BLaER1 (cell line): ENCODE measurements at regions not wholly inside any gene's neighbourhood (a gene's known extent, or its start where the extent isn't known, plus 50 kb on each side); places are given as distances from the start of the nearest gene placed in this dataset.
"Not testable (repeated sequence)": the region's sequence is repeated elsewhere in the genome, so short reads cannot be mapped to it uniquely, and the experiment has no call there.

Experiments used
- H3K27ac ChIP-seq: shearing (Covaris generic); formaldehyde crosslinking; 2 replicates; pipeline ENCODE4 v1.8.1; 2022
- H3K27me3 ChIP-seq: shearing (Covaris generic); formaldehyde crosslinking; 2 replicates; pipeline ENCODE4 v1.8.1; 2022
- H3K36me3 ChIP-seq: shearing (Covaris generic); formaldehyde crosslinking; 2 replicates; pipeline ENCODE4 v1.8.1; 2022
- H3K4me1 ChIP-seq: shearing (Covaris generic); formaldehyde crosslinking; 2 replicates; pipeline ENCODE4 v1.8.1; 2022
- H3K4me2 ChIP-seq: shearing (Covaris generic); formaldehyde crosslinking; 2 replicates; pipeline ENCODE4 v1.8.1; 2022
- H3K4me3 ChIP-seq: shearing (Covaris generic); formaldehyde crosslinking; 2 replicates; pipeline ENCODE4 v1.8.1; 2022
- H3K9ac ChIP-seq: shearing (Covaris generic); formaldehyde crosslinking; 2 replicates; pipeline ENCODE4 v1.8.1; 2022
- H3K9me3 ChIP-seq: shearing (Covaris generic); formaldehyde crosslinking; 2 replicates; pipeline ENCODE4 v1.8.1; 2022
- H4K20me1 ChIP-seq: shearing (Covaris generic); formaldehyde crosslinking; 2 replicates; pipeline ENCODE4 v1.8.1; 2022
- Cebpa-rat ChIP-seq: shearing (Covaris generic); IDR thresholded peaks from 2 replicates; pipeline ENCODE4 v1.8.1; 2022

DNA sequence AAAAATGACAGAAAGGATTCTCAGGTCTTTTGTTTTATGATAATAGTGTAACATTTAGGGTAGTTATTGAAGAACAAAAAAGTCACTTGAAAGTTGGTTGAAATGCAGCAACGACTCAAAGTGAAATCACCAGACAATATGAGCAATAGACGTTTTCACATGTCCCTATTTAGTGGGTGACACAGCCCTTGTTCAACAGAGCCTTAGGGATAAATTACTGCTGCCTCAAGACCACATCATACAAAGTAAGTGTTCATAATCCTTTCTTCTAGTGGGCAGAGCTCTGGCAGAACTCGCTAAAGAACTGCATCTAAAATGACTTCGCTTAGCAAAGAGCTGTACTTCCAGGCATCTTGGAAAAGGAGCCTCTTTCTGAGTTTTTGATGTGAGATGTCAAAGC is 128.5 kb upstream of the LMNTD1 start:
- Histone ChIP-seq H3K9me3 (peaks cover 6% of the 10 kb centered on the region), H3K9ac (no peak overlapping the region), H3K27ac (no peak overlapping the region), H3K36me3 (no peaks in the 10 kb centered on the region), H3K27me3 (no peaks in the 10 kb centered on the region), H3K4me3 (no peak overlapping the region), H3K4me2 (no peak overlapping the region), H3K4me1 (no peaks in the 10 kb centered on the region), H4K20me1 (no peaks in the 10 kb centered on the region)
- no peak for TF ChIP-seq Cebpa-rat

DNA sequence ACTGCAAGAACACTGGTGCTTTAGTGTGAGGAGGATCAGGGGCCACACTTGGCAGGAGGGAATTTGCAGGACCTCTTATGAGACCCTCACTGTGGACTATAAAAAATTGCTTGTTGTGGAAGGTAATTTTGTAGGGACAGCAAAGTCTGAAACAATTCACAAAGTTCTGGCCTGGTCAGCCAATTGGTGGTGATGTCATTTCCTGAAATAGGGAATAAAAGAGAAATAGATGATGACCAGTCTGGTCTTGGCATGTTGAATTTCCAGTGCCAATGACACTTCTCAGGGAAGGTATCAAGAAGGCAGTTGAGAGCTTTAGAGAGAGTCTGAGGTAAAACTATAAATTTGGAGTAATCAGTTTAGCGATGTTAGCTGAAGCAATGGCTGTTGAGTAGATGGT is 129.3 kb upstream of the LMNTD1 start:
- no peaks in the 10 kb centered on the region for H4K20me1 ChIP-seq
- H3K27me3 ChIP-seq: no peaks in the 10 kb centered on the region
- peaks cover 12% of the 10 kb centered on the region for H3K9me3 ChIP-seq
- TF ChIP-seq Cebpa-rat: no peak
- H3K27ac ChIP-seq: no peak overlapping the region
- H3K4me3 ChIP-seq: no peak overlapping the region
- H3K4me2 ChIP-seq: no peak overlapping the region
- no peaks in the 10 kb centered on the region for H3K4me1 ChIP-seq
- H3K9ac ChIP-seq: no peak overlapping the region
- no peaks in the 10 kb centered on the region for H3K36me3 ChIP-seq

- Histone ChIP-seq H3K4me3 (no peak overlapping the region), H3K4me2 (no peak overlapping the region), H3K9ac (no peak overlapping the region), H3K27ac (no peak overlapping the region), H4K20me1 (no peaks in the 10 kb centered on the region), H3K4me1 (no peaks in the 10 kb centered on the region), H3K27me3 (no peaks in the 10 kb centered on the region), H3K9me3 (peaks cover 17% of the 10 kb centered on the region), H3K36me3 (no peaks in the 10 kb centered on the region)
- no peak for TF ChIP-seq Cebpa-rat
Observed at GRCh38 chr12:25684070-25684469, 131.0 kb upstream of the LMNTD1 start.

DNA sequence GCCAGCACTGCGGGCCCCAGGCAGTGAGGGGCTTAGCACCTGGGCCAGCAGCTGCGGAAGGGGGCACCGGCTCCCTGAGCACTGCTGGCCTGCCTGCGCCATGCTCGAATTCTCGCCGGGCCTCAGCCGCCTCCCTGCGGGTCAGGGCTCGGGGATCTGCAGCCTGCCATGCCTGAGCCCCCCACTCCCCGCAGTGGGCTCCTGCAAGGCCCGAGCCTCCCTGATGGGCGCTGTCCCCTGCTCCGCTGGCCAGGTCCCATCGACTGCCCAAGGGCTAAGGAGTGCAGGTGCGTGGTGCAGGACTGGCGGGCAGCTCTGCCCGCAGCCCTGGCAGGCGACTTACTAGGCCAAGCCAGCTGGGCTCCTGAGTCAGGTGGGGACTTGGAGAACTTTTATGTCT is 133.3 kb upstream of the LMNTD1 start:
- Histone ChIP-seq H3K9me3 (peaks cover 17% of the 10 kb centered on the region), H3K27ac (no peak overlapping the region), H3K4me2 (no peak overlapping the region), H4K20me1 (no peaks in the 10 kb centered on the region), H3K27me3 (no peaks in the 10 kb centered on the region), H3K4me1 (no peaks in the 10 kb centered on the region), H3K36me3 (no peaks in the 10 kb centered on the region), H3K4me3 (no peak overlapping the region), H3K9ac (no peak overlapping the region)
- TF ChIP-seq Cebpa-rat: no peak

GRCh38 chr12:25687226-25687625 is 134.1 kb upstream of the LMNTD1 start:
- H3K4me3 ChIP-seq: no peak overlapping the region
- H3K36me3 ChIP-seq: no peaks in the 10 kb centered on the region
- no peak overlapping the region for H3K27ac ChIP-seq
- no peak overlapping the region for H3K9ac ChIP-seq
- no peaks in the 10 kb centered on the region for H3K4me1 ChIP-seq
- peaks cover 17% of the 10 kb centered on the region for H3K9me3 ChIP-seq
- no peaks in the 10 kb centered on the region for H3K27me3 ChIP-seq
- H4K20me1 ChIP-seq: no peaks in the 10 kb centered on the region
- H3K4me2 ChIP-seq: no peak overlapping the region
- no peak for TF ChIP-seq Cebpa-rat

- not testable (repeated sequence) for H3K4me2 ChIP-seq, H3K36me3 ChIP-seq, H3K27me3 ChIP-seq, H3K27ac ChIP-seq, H3K9ac ChIP-seq, H4K20me1 ChIP-seq, H3K4me1 ChIP-seq, H3K4me3 ChIP-seq
- peaks cover 17% of the 10 kb centered on the region for H3K9me3 ChIP-seq
Observed at GRCh38 chr12:25688851-25689250, 135.8 kb upstream of the LMNTD1 start.

- Histone ChIP-seq H3K4me1 (no peaks in the 10 kb centered on the region), H3K27me3 (no peaks in the 10 kb centered on the region), H3K4me3 (no peak overlapping the region), H3K4me2 (no peak overlapping the region), H3K27ac (no peak overlapping the region), H3K9ac (no peak overlapping the region), H3K36me3 (no peaks in the 10 kb centered on the region), H3K9me3 (peaks cover 17% of the 10 kb centered on the region), H4K20me1 (no peaks in the 10 kb centered on the region)
- no peak for TF ChIP-seq Cebpa-rat
Observed at GRCh38 chr12:25689996-25690501, 137.0 kb upstream of the LMNTD1 start.

- Histone ChIP-seq H3K4me3 (no peak overlapping the region), H3K9me3 (peaks cover 16% of the 10 kb centered on the region), H3K9ac (no peak overlapping the region), H3K27ac (no peak overlapping the region), H3K36me3 (no peaks in the 10 kb centered on the region), H3K4me1 (peaks cover 3% of the 10 kb centered on the region; the same call in 1 of the 2 replicates), H3K27me3 (no peaks in the 10 kb centered on the region), H4K20me1 (no peaks in the 10 kb centered on the region), H3K4me2 (no peak overlapping the region)
- TF ChIP-seq Cebpa-rat: no peak
Observed at GRCh38 chr12:25690996-25691864, 138.1 kb upstream of the LMNTD1 start.

DNA sequence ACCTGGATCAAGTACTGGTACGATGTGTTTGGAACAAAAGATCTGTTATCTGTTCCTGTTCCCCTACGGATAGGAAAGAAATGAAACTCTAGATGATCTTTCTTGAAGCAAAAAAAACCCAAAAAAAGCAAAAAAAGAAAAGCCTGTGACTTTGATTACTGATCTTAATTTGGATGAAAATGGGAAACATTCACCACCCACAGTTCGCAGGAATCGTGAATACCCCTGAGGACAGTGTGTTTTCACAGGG is 138.7 kb upstream of the LMNTD1 start:
- no peak overlapping the region for H3K4me2 ChIP-seq
- H3K9ac ChIP-seq: no peak overlapping the region
- no peak for TF ChIP-seq Cebpa-rat
- H4K20me1 ChIP-seq: no peaks in the 10 kb centered on the region
- H3K27me3 ChIP-seq: no peaks in the 10 kb centered on the region
- H3K4me3 ChIP-seq: no peak overlapping the region
- peaks cover 14% of the 10 kb centered on the region for H3K9me3 ChIP-seq
- H3K4me1 ChIP-seq: peaks cover 7% of the 10 kb centered on the region; the same call in 1 of the 2 replicates
- H3K27ac ChIP-seq: no peak overlapping the region
- H3K36me3 ChIP-seq: no peaks in the 10 kb centered on the region

DNA sequence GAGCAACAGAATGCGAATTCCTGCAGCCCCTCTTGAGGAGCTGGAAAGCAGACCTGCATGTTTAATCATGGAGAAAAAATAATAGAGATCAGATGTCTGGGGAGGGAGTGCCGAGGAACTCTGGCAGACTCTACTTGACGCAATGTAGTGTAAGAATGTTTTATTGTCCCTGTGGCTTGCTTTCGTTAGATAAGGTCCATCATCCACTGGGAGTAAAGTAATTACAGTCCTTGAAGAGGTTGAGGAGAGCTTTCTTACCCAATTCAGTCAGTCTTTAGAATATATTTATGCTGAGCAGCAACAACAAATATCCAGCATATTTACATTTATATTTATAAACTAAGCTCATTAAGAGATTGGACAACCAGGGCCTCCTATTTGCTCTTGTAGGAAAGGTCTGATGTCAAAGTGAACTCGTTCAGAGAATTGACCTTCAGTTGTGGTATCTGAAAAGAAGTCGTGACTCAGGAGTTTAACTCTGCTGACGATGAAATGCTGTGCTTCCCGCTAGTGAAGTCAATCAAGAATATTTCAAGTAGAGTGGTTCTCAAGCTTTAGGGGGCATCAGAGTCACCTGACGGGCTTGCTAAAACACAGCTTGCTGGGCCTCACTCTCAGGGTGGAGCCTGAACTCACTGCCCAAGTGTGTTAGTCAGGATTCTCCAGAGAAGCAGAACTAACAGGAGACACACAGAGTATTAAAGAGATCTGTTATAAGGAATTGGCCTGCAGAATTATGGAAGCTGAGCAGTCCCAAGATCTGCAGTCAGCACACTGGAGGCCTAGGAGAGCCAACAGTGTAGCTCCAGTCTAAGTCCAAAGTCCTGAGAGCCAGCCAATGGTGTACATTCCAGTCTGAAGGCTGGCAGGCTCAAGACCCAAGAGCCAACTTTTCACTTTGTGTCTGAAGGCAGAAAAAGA is 139.3 kb upstream of the LMNTD1 start:
- Histone ChIP-seq H3K27ac (no peak overlapping the region), H3K9ac (no peak overlapping the region), H3K9me3 (peaks cover 9% of the 10 kb centered on the region), H3K36me3 (no peaks in the 10 kb centered on the region), H3K4me3 (no peak overlapping the region), H4K20me1 (no peaks in the 10 kb centered on the region), H3K4me2 (no peak overlapping the region), H3K4me1 (peaks cover 7% of the 10 kb centered on the region; the same call in 1 of the 2 replicates), H3K27me3 (no peaks in the 10 kb centered on the region)
- no peak for TF ChIP-seq Cebpa-rat
